ENCODE measurements at regions not wholly inside any gene's neighbourhood (a gene's known extent, or its start where the extent isn't known, plus 50 kb on each side); places are given as distances from the start of the nearest gene placed in this dataset.

- no peak for TF ChIP-seq ETS1 (IDR thresholded peaks at IDR 0.05)
- TF ChIP-seq STAT1 (IDR thresholded peaks at IDR 0.05; ENCODE audit: unreplicated experiment): no peak
- no peak for TF ChIP-seq CTCF (conservative IDR thresholded peaks at IDR 0.05; ENCODE audit: low read depth in 2 of 2)
- no peak for TF ChIP-seq JUNB (IDR thresholded peaks at IDR 0.05; ENCODE audit: unreplicated experiment)
- no peak for TF ChIP-seq ZNF331 (CRISPR knock-in tag; IDR thresholded peaks at IDR 0.05; ENCODE audit: low read depth)
Observed at GRCh38 chr6:113171882-113172281, 685.3 kb upstream of the MARCKS start (continued).

- no peak overlapping the region for H3K27ac Mint-ChIP-seq
- Histone ChIP-seq H3K27me3 (ENCODE audit: insufficient read depth) (no peaks in the 10 kb centered on the region), H3K4me3 (no peak overlapping the region), H3F3A (replicated peaks; ENCODE audit: low read depth) (no peaks in the 10 kb centered on the region), H3K27ac (ENCODE audit: low read depth) (no peak overlapping the region), H3K4me1 (ENCODE audit: insufficient read depth) (no peaks in the 10 kb centered on the region), H4K20me1 (replicated peaks; ENCODE audit: insufficient read depth) (no peaks in the 10 kb centered on the region), H3K79me2 (replicated peaks; ENCODE audit: insufficient read depth) (no peaks in the 10 kb centered on the region), H2AFZ (no peak overlapping the region), H3K36me3 (ENCODE audit: insufficient read depth) (peaks cover 5% of the 10 kb centered on the region; the same call in 1 of the 2 replicates), H3K4me2 (no peak overlapping the region), H3K9me2 (ENCODE audit: insufficient read depth) (no peaks in the 10 kb centered on the region)
- no peak for TF ChIP-seq JUNB (IDR thresholded peaks at IDR 0.05; ENCODE audit: unreplicated experiment)
- no peak for TF ChIP-seq EZH2 (IDR thresholded peaks at IDR 0.05; ENCODE audit: low read depth, unreplicated experiment)
- TF ChIP-seq CTCF (conservative IDR thresholded peaks at IDR 0.05; ENCODE audit: low read depth in 2 of 2): no peak
- no peak for TF ChIP-seq CREB1 (CRISPR knock-in tag; IDR thresholded peaks at IDR 0.05; ENCODE audit: low read depth)
- TF ChIP-seq REST (IDR thresholded peaks at IDR 0.05; ENCODE audit: unreplicated experiment): no peak
- no peak for TF ChIP-seq ZNF331 (CRISPR knock-in tag; IDR thresholded peaks at IDR 0.05; ENCODE audit: low read depth)
- peaks cover 5% of the 10 kb centered on the region; the same call in 2 of the 3 replicates for H3K9me3 Mint-ChIP-seq
- ATAC-seq: no peak
- no peaks in the 10 kb centered on the region for H3K27me3 Mint-ChIP-seq (ENCODE audit: insufficient read depth, low read depth, poor library complexity)
- DNase-seq (ENCODE audit: low spot score): no peak
- H3K4me1 Mint-ChIP-seq: no peaks in the 10 kb centered on the region
- no peak overlapping the region for H3K4me3 Mint-ChIP-seq
- H3K36me3 Mint-ChIP-seq (ENCODE audit: low read depth): peaks cover 4% of the 10 kb centered on the region; the same call in 1 of the 3 replicates
Observed at GRCh38 chr6:113172531-113172966, 684.6 kb upstream of the MARCKS start.
